SKM-1 treated with dmso at 0.1 percent for 144 hours (cell line): ENCODE measurements at regions not wholly inside any gene's neighbourhood (a gene's known extent, or its start where the extent isn't known, plus 50 kb on each side); places are given as distances from the start of the nearest gene placed in this dataset.

Experiments used
- DNase-seq: peaks from one replicate; lab custom pipeline; 2025; ENCODE audit not compliant: unreplicated experiment; lab: John Stamatoyannopoulos, UW

GRCh38 chr5:136699651-136700050 lies 334.3 kb upstream of the TRPC7 start:
- peak; percentile 14 for DNase-seq

- DNase-seq = no peak
Observed at GRCh38 chr5:136698970-136699369, 333.6 kb upstream of the TRPC7 start.

GRCh38 chr5:136694258-136694657 lies 328.9 kb upstream of the TRPC7 start:
- no peak for DNase-seq

GRCh38 chr5:136689552-136689951 lies 324.2 kb upstream of the TRPC7 start:
- DNase-seq = no peak

GRCh38 chr5:136686192-136686872 lies 321.0 kb upstream of the TRPC7 start:
- no peak for DNase-seq

GRCh38 chr5:136682986-136683385 lies 317.6 kb upstream of the TRPC7 start:
- DNase-seq = no peak

GRCh38 chr5:136679233-136679632 lies 313.9 kb upstream of the TRPC7 start:
- DNase-seq = no peak

GRCh38 chr5:136677217-136677616 lies 311.9 kb upstream of the TRPC7 start:
- no peak for DNase-seq

- no peak for DNase-seq
Observed at GRCh38 chr5:136676685-136677084, 311.3 kb upstream of the TRPC7 start.

GRCh38 chr5:136675769-136676168 lies 310.4 kb upstream of the TRPC7 start:
- DNase-seq = no peak

- DNase-seq = no peak
Observed at GRCh38 chr5:136674178-136674577, 308.8 kb upstream of the TRPC7 start.

- DNase-seq = no peak
Observed at GRCh38 chr5:136667789-136668188, 302.4 kb upstream of the TRPC7 start.

- DNase-seq = no peak
Observed at GRCh38 chr5:136666970-136667620, 301.8 kb upstream of the TRPC7 start.

GRCh38 chr5:136665331-136665730 lies 300.0 kb upstream of the TRPC7 start:
- no peak for DNase-seq

- no peak for DNase-seq
Observed at GRCh38 chr5:136661026-136661425, 295.7 kb upstream of the TRPC7 start.

- no peak for DNase-seq
Observed at GRCh38 chr5:136656811-136657210, 291.5 kb upstream of the TRPC7 start.

- no peak for DNase-seq
Observed at GRCh38 chr5:136655468-136655867, 290.1 kb upstream of the TRPC7 start.

GRCh38 chr5:136646915-136647314 lies 281.6 kb upstream of the TRPC7 start:
- no peak for DNase-seq

- no peak for DNase-seq
Observed at GRCh38 chr5:136642976-136643375, 277.6 kb upstream of the TRPC7 start.

GRCh38 chr5:136639616-136640015 lies 274.3 kb upstream of the TRPC7 start:
- DNase-seq = no peak

GRCh38 chr5:136638084-136638483 lies 272.7 kb upstream of the TRPC7 start:
- no peak for DNase-seq

GRCh38 chr5:136636001-136636400 lies 270.7 kb upstream of the TRPC7 start:
- no peak for DNase-seq

GRCh38 chr5:136631186-136631585 lies 265.8 kb upstream of the TRPC7 start:
- DNase-seq = no peak
